GM23338 (cell line): ENCODE measurements at regions not wholly inside any gene's neighbourhood (a gene's known extent, or its start where the extent isn't known, plus 50 kb on each side); places are given as distances from the start of the nearest gene placed in this dataset.

ENCODE experiments used
- ATAC-seq: fragments of 200-7000 bp; cut with Tn5 transposase; 3 replicates; pipeline ENCODE4 v1.9.1; 2020
- DNase-seq: peaks from one replicate; pipeline ENCODE4 v3.0.0-alpha.2; 2015; ENCODE audit warnings: low spot score
- H2AFZ ChIP-seq: fragments of 200-600 bp; sonication (generic); 2 replicates; pipeline ENCODE4 v1.8.0; 2016; ENCODE audit warnings: antibody characterized with exemption, mild to moderate bottlenecking, moderate library complexity
- H3F3A ChIP-seq: fragments of 200-600 bp; sonication (generic); replicated peaks from 2 replicates; pipeline ENCODE4 v1.8.0; 2017; ENCODE audit warnings: antibody characterized with exemption, mixed run types, low read depth
- H3K27ac ChIP-seq: fragments of 200-600 bp; sonication (generic); 2 replicates; pipeline ENCODE4 v1.6.1; 2016; ENCODE audit warnings: low read depth
- H3K27me3 ChIP-seq: fragments of 200-600 bp; sonication (generic); 2 replicates; pipeline ENCODE4 v1.8.0; 2016; ENCODE audit warnings: mild to moderate bottlenecking, mixed run types, moderate library complexity; ENCODE audit not compliant: insufficient read depth
- H3K36me3 ChIP-seq: fragments of 200-600 bp; sonication (generic); 2 replicates; pipeline ENCODE4 v1.8.0; 2016; ENCODE audit warnings: mild to moderate bottlenecking; ENCODE audit not compliant: insufficient read depth
- H3K4me1 ChIP-seq: fragments of 200-600 bp; sonication (generic); 2 replicates; pipeline ENCODE4 v1.8.0; 2016; ENCODE audit warnings: mild to moderate bottlenecking, moderate library complexity; ENCODE audit not compliant: insufficient read depth
- H3K4me2 ChIP-seq: fragments of 200-600 bp; sonication (generic); 2 replicates; pipeline ENCODE4 v1.7.1; 2017; ENCODE audit warnings: mixed run types
- H3K4me3 ChIP-seq: fragments of 200-600 bp; sonication (generic); 2 replicates; pipeline ENCODE4 v1.6.1; 2016; ENCODE audit warnings: mixed run types
- H3K79me2 ChIP-seq: fragments of 200-600 bp; sonication (generic); replicated peaks from 2 replicates; pipeline ENCODE4 v1.8.0; 2017; ENCODE audit warnings: mild to moderate bottlenecking; ENCODE audit not compliant: insufficient read depth
- H3K9me2 ChIP-seq: fragments of 200-600 bp; sonication (generic); 2 replicates; pipeline ENCODE4 v1.8.0; 2017; ENCODE audit not compliant: insufficient read depth
- H4K20me1 ChIP-seq: fragments of 200-600 bp; sonication (generic); replicated peaks from 2 replicates; pipeline ENCODE4 v1.8.0; 2017; ENCODE audit warnings: mild to moderate bottlenecking; ENCODE audit not compliant: insufficient read depth
- H3K27ac Mint-ChIP-seq: 2 replicates; pipeline ENCODE4 v1.8.0; 2020; ENCODE audit warnings: inconsistent platforms, mild to moderate bottlenecking, moderate library complexity, mixed read lengths
- H3K27me3 Mint-ChIP-seq: 3 replicates; pipeline ENCODE4 v1.8.0; 2022; ENCODE audit warnings: low read depth, mild to moderate bottlenecking, moderate library complexity, mixed read lengths, inconsistent platforms; ENCODE audit not compliant: insufficient read depth, poor library complexity
- H3K36me3 Mint-ChIP-seq: 3 replicates; pipeline ENCODE4 v1.8.0; 2021; ENCODE audit warnings: low read depth, mild to moderate bottlenecking, inconsistent platforms, moderate library complexity, mixed read lengths
- H3K4me1 Mint-ChIP-seq: 3 replicates; pipeline ENCODE4 v1.8.0; 2020; ENCODE audit warnings: mild to moderate bottlenecking, inconsistent platforms, mixed read lengths
- H3K4me3 Mint-ChIP-seq: 3 replicates; pipeline ENCODE4 v1.8.0; 2021; ENCODE audit warnings: moderate library complexity, mild to moderate bottlenecking, inconsistent platforms, mixed read lengths
- H3K9me3 Mint-ChIP-seq: 3 replicates; pipeline ENCODE4 v1.8.0; 2020; ENCODE audit warnings: moderate library complexity, mild to moderate bottlenecking, inconsistent platforms, mixed read lengths
- CREB1 ChIP-seq: fragments of 250-450 bp; sonication (Bioruptor Pico); IDR thresholded peaks from 2 replicates; pipeline ENCODE4 v1.5.0; 2020; ENCODE audit warnings: low read depth, mild to moderate bottlenecking, moderate library complexity
- EZH2phosphoT487 ChIP-seq: fragments of 200-600 bp; sonication (generic); IDR thresholded peaks from one replicate; pipeline ENCODE4 v1.8.1; 2018; ENCODE audit warnings: antibody characterized with exemption; ENCODE audit not compliant: unreplicated experiment
- JUNB ChIP-seq: IDR thresholded peaks from one replicate; pipeline ENCODE4 v1.6.1; 2016; ENCODE audit warnings: antibody characterized with exemption; ENCODE audit not compliant: unreplicated experiment
- STAT1 ChIP-seq: IDR thresholded peaks from one replicate; pipeline ENCODE4 v1.6.1; 2016; ENCODE audit warnings: antibody characterized with exemption; ENCODE audit not compliant: unreplicated experiment
- ZNF114 ChIP-seq: fragments of 250-450 bp; sonication (Bioruptor Pico); IDR thresholded peaks from 2 replicates; pipeline ENCODE4 v1.5.0; 2020; ENCODE audit warnings: mild to moderate bottlenecking, moderate library complexity
- TF ChIP-seq, protein P1 (sequence below): IDR thresholded peaks from one replicate; pipeline ENCODE4 v1.6.1; 2018; ENCODE audit warnings: antibody characterized with exemption; ENCODE audit not compliant: unreplicated experiment

DNA sequence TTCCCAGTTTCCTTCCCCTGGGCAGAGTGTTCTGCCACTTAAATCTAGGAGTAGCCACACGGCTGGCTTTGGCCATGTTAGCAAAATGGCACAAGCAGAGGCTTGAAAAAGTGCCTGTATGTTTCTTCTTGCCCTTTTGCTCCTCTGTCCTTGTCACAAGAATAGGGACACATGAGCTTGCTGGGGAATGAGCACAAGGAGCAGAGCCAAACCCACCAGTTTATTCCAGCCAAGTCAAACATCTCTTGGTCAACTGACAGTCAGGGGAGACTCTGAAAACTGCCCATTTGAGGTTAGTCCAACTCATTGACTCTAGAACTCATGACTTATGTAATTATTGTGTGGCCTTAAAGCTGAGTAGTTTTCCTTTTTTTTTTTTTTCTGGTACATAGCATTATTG lies 739.7 kb upstream of the FZD8 start:
- no peaks in the 10 kb centered on the region for H3K9me2 ChIP-seq
- Mint-ChIP-seq H3K4me3 (no peak overlapping the region), H3K4me1 (no peaks in the 10 kb centered on the region), H3K9me3 (no peaks in the 10 kb centered on the region; the same call in 2 of the 3 replicates), H3K36me3 (no peaks in the 10 kb centered on the region), H3K27me3 (peaks cover 3% of the 10 kb centered on the region), H3K27ac (no peak overlapping the region)
- no peak for ATAC-seq
- no peaks in the 10 kb centered on the region for H3F3A ChIP-seq
- no peaks in the 10 kb centered on the region for H3K27me3 ChIP-seq
- no peak overlapping the region for H3K4me2 ChIP-seq
- H3K4me1 ChIP-seq, result no peaks in the 10 kb centered on the region
- H3K79me2 ChIP-seq, result no peaks in the 10 kb centered on the region
- H2AFZ ChIP-seq, result no peak overlapping the region
- TF ChIP-seq, protein P1, sequence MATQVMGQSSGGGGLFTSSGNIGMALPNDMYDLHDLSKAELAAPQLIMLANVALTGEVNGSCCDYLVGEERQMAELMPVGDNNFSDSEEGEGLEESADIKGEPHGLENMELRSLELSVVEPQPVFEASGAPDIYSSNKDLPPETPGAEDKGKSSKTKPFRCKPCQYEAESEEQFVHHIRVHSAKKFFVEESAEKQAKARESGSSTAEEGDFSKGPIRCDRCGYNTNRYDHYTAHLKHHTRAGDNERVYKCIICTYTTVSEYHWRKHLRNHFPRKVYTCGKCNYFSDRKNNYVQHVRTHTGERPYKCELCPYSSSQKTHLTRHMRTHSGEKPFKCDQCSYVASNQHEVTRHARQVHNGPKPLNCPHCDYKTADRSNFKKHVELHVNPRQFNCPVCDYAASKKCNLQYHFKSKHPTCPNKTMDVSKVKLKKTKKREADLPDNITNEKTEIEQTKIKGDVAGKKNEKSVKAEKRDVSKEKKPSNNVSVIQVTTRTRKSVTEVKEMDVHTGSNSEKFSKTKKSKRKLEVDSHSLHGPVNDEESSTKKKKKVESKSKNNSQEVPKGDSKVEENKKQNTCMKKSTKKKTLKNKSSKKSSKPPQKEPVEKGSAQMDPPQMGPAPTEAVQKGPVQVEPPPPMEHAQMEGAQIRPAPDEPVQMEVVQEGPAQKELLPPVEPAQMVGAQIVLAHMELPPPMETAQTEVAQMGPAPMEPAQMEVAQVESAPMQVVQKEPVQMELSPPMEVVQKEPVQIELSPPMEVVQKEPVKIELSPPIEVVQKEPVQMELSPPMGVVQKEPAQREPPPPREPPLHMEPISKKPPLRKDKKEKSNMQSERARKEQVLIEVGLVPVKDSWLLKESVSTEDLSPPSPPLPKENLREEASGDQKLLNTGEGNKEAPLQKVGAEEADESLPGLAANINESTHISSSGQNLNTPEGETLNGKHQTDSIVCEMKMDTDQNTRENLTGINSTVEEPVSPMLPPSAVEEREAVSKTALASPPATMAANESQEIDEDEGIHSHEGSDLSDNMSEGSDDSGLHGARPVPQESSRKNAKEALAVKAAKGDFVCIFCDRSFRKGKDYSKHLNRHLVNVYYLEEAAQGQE, result no peak
- H3K4me3 ChIP-seq, result no peak overlapping the region
- no peak overlapping the region for H3K27ac ChIP-seq
- DNase-seq, result no peak
- H4K20me1 ChIP-seq, result no peaks in the 10 kb centered on the region
- H3K36me3 ChIP-seq, result no peaks in the 10 kb centered on the region

DNA sequence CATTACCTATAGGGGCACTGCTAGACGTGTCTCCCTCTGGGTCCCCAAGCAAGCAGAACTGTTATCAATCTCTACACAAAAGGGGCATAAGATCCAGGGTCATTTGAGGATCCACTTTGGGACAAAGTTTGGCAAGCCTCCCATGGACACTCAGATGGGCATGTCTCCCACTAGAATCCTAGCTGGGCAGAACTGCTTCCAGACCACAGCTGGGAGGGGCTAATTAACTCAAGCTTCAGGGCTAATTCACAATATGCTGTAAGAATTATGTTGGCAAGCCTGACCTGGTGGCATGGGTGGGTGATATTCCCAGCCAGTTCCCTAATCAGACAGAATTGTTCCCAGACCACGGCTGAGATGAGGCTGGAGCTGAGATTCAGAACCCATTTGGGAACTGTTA lies 738.4 kb upstream of the FZD8 start:
- ATAC-seq (no peak), DNase-seq (no peak)
- Histone ChIP-seq H2AFZ (no peak overlapping the region), H3K9me2 (no peaks in the 10 kb centered on the region), H3K27ac (no peak overlapping the region), H3K4me1 (no peaks in the 10 kb centered on the region), H3F3A (no peaks in the 10 kb centered on the region), H3K27me3 (no peaks in the 10 kb centered on the region), H4K20me1 (no peaks in the 10 kb centered on the region), H3K4me3 (no peak overlapping the region), H3K79me2 (no peaks in the 10 kb centered on the region), H3K4me2 (no peak overlapping the region), H3K36me3 (no peaks in the 10 kb centered on the region)
- peaks cover 3% of the 10 kb centered on the region for H3K27me3 Mint-ChIP-seq
- H3K9me3 Mint-ChIP-seq, result no peaks in the 10 kb centered on the region
- H3K36me3 Mint-ChIP-seq, result no peaks in the 10 kb centered on the region
- no peak overlapping the region for H3K27ac Mint-ChIP-seq
- H3K4me3 Mint-ChIP-seq, result no peak overlapping the region
- H3K4me1 Mint-ChIP-seq, result no peaks in the 10 kb centered on the region
- TF ChIP-seq EZH2phosphoT487 (no peak), STAT1 (no peak), JUNB (no peak), ZNF114 (CRISPR knock-in tag) (no peak), CREB1 (CRISPR knock-in tag) (no peak)
- TF ChIP-seq, protein P1, result no peak
